Spleen (tissue), 11 donors: ENCODE measurements at regions not wholly inside any gene's neighbourhood (a gene's known extent, or its start where the extent isn't known, plus 50 kb on each side); places are given as distances from the start of the nearest gene placed in this dataset.

ENCODE experiments used
- DNase-seq: peaks from one replicate; pipeline ENCODE4 v3.0.0-alpha.2; 2020
- H3K27ac ChIP-seq, 8 donors: fragments of 200-600 bp; sonication (generic) in 7 of 8; 1 replicate in 4 of 8; 2 replicates in 4 of 8; pipeline versions ENCODE4 v1.5.0 to v1.8.0; 2016 to 2021; ENCODE audit warnings: inconsistent platforms in 4 of 8, mild to moderate bottlenecking in 4 of 8, moderate library complexity in 1 of 8
- H3K27me3 ChIP-seq, 7 donors: fragments of 200-600 bp; sonication (generic) in 6 of 7; replicated peaks in 1 of 7; 1 replicate in 4 of 7; 2 replicates in 3 of 7; pipeline versions ENCODE4 v1.5.0 to v1.8.0; 2016 to 2021; ENCODE audit warnings: inconsistent platforms in 3 of 7, mild to moderate bottlenecking in 1 of 7
- H3K36me3 ChIP-seq, 6 donors: fragments of 200-600 bp; sonication (generic) in 5 of 6; 1 replicate in 4 of 6; 2 replicates in 2 of 6; pipeline versions ENCODE4 v1.5.0 to v1.8.0; 2016 to 2021; ENCODE audit warnings: inconsistent platforms in 2 of 6
- H3K4me1 ChIP-seq, 6 donors: fragments of 200-600 bp; sonication (generic) in 5 of 6; 1 replicate in 3 of 6; 2 replicates in 3 of 6; pipeline versions ENCODE4 v1.5.0 to v1.8.0; 2016 to 2021; ENCODE audit warnings: inconsistent platforms in 3 of 6
- H3K4me3 ChIP-seq, 8 donors: fragments of 200-600 bp; sonication (generic) in 7 of 8; 1 replicate in 4 of 8; 2 replicates in 4 of 8; pipeline versions ENCODE4 v1.5.0 to v1.8.0; 2016 to 2021; ENCODE audit warnings: inconsistent platforms in 4 of 8, mild to moderate bottlenecking in 4 of 8, moderate library complexity in 2 of 8
- H3K9me3 ChIP-seq, 8 donors: fragments of 200-600 bp; sonication (generic) in 7 of 8; 1 replicate in 4 of 8; 2 replicates in 4 of 8; pipeline versions ENCODE4 v1.5.0 to v1.8.0; 2016 to 2021; ENCODE audit warnings: inconsistent platforms in 4 of 8
- CTCF ChIP-seq, 11 experiments: fragments of 200-600 bp in 7 of 11; fragments of 450-650 bp in 4 of 11; sonication (generic) in 4 of 11; IDR thresholded peaks in 8 of 11; conservative IDR thresholded peaks in 3 of 11; 1 replicate in 7 of 11; 2 replicates in 4 of 11; pipeline versions ENCODE4 v1.4.0 to v1.8.0; 2016 to 2021; ENCODE audit warnings: antibody characterized with exemption in 11 of 11, inconsistent platforms in 4 of 11, mild to moderate bottlenecking in 1 of 11
- POLR2A ChIP-seq, 3 donors: fragments of 450-650 bp; IDR thresholded peaks; one replicate each; pipeline ENCODE4 v1.5.1; 2017; ENCODE audit warnings: antibody characterized with exemption in 3 of 3, mild to moderate bottlenecking in 1 of 3
- POLR2AphosphoS5 ChIP-seq, 3 donors: sonication (generic); formaldehyde crosslinking; IDR thresholded peaks; one replicate each; pipeline ENCODE4 v1.5.1; 2017; ENCODE audit warnings: antibody characterized with exemption in 3 of 3
- WGBS, 5 donors: extraction: QIAGEN DNeasy Blood & Tissue Kit in 3 of 5; methylation state at CpG; one replicate each; pipeline versions ENCODE4 v1.1.5 to v1.1.7; 2013 to 2018; 5-methylcytosine and 5-hydroxymethylcytosine counted together
- intact Hi-C: fragments of 100-400 bp; cut with DNase I; formaldehyde crosslinking; loops from one replicate; pipeline ENCODE4 v1.15.0; 2023; ENCODE audit warnings: low total_unique reads
- donor health status: healthy with polysubstance abuse.
- donor health status: DM: no; HTN: no; CAD: no; lungs with moderate emphysema.
- donor health status: DM: no; HTN: no; CAD: no.
- donor health status: Bipolar disorder and iron deficiency.
- donor health status: healthy.
- donor health status: DM: no; HTN: no; CAD: no.
- donor health status: DM: yes; HTN: yes; CAD: no.

GRCh38 chr2:83481436-83481835 lies 977.6 kb downstream of the SUCLG1 start:
- no peak overlapping the region for H3K27ac ChIP-seq
- no peaks in the 10 kb centered on the region for H3K4me1 ChIP-seq
- DNase-seq: no peak
- TF ChIP-seq POLR2A (IDR thresholded peaks at IDR 0.05): no peak
- no peak for TF ChIP-seq CTCF (IDR thresholded peaks at IDR 0.05 in 8 of 11, conservative IDR thresholded peaks at IDR 0.05 in 3 of 11)
- TF ChIP-seq POLR2AphosphoS5 (IDR thresholded peaks at IDR 0.05): no peak
- H3K9me3 ChIP-seq: peaks cover 0 to 10% (median 0%) of the 10 kb centered on the region in 8 donors
- no peak overlapping the region for H3K4me3 ChIP-seq
- intact Hi-C loops: no loop called here
- no peaks in the 10 kb centered on the region for H3K36me3 ChIP-seq
- H3K27me3 ChIP-seq: no peaks in the 10 kb centered on the region

- H3K36me3 ChIP-seq: no peaks in the 10 kb centered on the region
- peaks cover 0 to 17% (median 0%) of the 10 kb centered on the region in 8 donors for H3K9me3 ChIP-seq
- intact Hi-C loops: no loop called here
- TF ChIP-seq POLR2A (IDR thresholded peaks at IDR 0.05): no peak
- TF ChIP-seq CTCF (IDR thresholded peaks at IDR 0.05 in 8 of 11, conservative IDR thresholded peaks at IDR 0.05 in 3 of 11): no peak
- TF ChIP-seq POLR2AphosphoS5 (IDR thresholded peaks at IDR 0.05): no peak
- no peaks in the 10 kb centered on the region for H3K27me3 ChIP-seq
- H3K4me1 ChIP-seq: no peaks in the 10 kb centered on the region
- H3K27ac ChIP-seq: no peak overlapping the region
- H3K4me3 ChIP-seq: no peak overlapping the region
- no peak for DNase-seq
- 49 to 79% (median 70%) methylated on average over 4 of the region's 4 CpGs for WGBS, 5 donors
Measured at GRCh38 chr2:83478037-83478436, 981.0 kb downstream of the SUCLG1 start.

GRCh38 chr2:83475371-83475770 lies 983.7 kb downstream of the SUCLG1 start:
- 86 to 98% (median 92%) methylated on average over 2 of the region's 2 CpGs for WGBS, 5 donors
- Histone ChIP-seq H3K4me1 (no peaks in the 10 kb centered on the region), H3K4me3 (no peak overlapping the region), H3K9me3 (peaks cover 0 to 20% (median 0%) of the 10 kb centered on the region in 8 donors), H3K36me3 (no peaks in the 10 kb centered on the region), H3K27me3 (no peaks in the 10 kb centered on the region), H3K27ac (no peak overlapping the region)
- DNase-seq: no peak
- TF ChIP-seq POLR2A (IDR thresholded peaks at IDR 0.05) (no peak), CTCF (IDR thresholded peaks at IDR 0.05 in 8 of 11, conservative IDR thresholded peaks at IDR 0.05 in 3 of 11) (no peak), POLR2AphosphoS5 (IDR thresholded peaks at IDR 0.05) (no peak)
- intact Hi-C loops: no loop called here

GRCh38 chr2:83471655-83472054 lies 987.4 kb downstream of the SUCLG1 start:
- WGBS, 5 donors: 35 to 73% (median 52%) methylated on average over 1 of the region's 1 CpG
- intact Hi-C loops: no loop called here
- Histone ChIP-seq H3K27me3 (no peaks in the 10 kb centered on the region), H3K9me3 (peaks cover 0 to 9% (median 0%) of the 10 kb centered on the region in 8 donors), H3K27ac (no peak overlapping the region), H3K36me3 (no peaks in the 10 kb centered on the region), H3K4me1 (no peaks in the 10 kb centered on the region), H3K4me3 (no peak overlapping the region)
- TF ChIP-seq CTCF (IDR thresholded peaks at IDR 0.05 in 8 of 11, conservative IDR thresholded peaks at IDR 0.05 in 3 of 11) (no peak), POLR2A (IDR thresholded peaks at IDR 0.05) (no peak), POLR2AphosphoS5 (IDR thresholded peaks at IDR 0.05) (no peak)
- no peak for DNase-seq
